ENCODE measurements at regions not wholly inside any gene's neighbourhood (a gene's known extent, or its start where the extent isn't known, plus 50 kb on each side); places are given as distances from the start of the nearest gene placed in this dataset.

DNA sequence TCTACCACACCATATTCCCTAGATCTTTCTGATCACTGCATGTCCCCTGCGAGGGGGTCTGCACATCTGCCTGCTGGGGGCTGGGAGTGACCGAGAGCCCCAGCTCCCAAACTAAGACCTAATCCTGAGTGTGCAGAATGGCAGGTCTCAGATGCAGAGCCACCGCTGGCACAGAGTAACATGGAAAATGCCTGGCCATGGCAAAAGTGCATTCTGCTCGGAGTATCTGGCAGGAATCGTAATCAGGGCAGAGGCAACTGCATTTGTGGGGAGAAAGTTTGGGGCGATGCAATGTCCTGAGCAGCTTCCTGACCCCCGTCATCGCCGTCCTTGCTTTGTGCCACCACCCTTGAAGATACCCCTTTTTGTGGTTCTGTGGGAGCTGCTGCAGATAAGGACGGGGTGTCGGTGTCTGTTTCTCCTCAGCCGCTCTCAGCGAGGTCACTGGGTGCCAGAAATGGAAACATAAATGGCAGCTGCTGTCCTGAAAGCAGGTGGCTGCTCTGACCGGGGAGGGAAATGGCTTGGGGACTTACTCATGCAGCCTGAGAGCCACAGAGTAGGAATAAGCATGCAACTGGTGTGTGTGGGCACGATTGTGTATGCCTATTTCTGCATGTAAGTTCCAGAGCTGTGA is 157.9 kb downstream of the LY86 start:
- no peak for TF ChIP-seq CTCF (conservative IDR thresholded peaks at IDR 0.05)
- no peak overlapping the region for H2BK5ac ChIP-seq (ENCODE audit: insufficient read length, low read length)
- H3K36me3 Mint-ChIP-seq (ENCODE audit: insufficient read depth in 1 of 3, low read depth in 3 of 3): no peaks in the 10 kb centered on the region
- no peak for DNase-seq
- 0 out of 2 replicates have a peak, but pooled peaks cover 2% of the 10 kb centered on the region for H3K4me1 ChIP-seq (ENCODE audit: insufficient read depth, low read length)
- no peak overlapping the region for H4K5ac ChIP-seq (ENCODE audit: insufficient read length, low read depth, low read length)
- H3K4me2 ChIP-seq (ENCODE audit: insufficient read depth, insufficient read length, low read length): no peak overlapping the region
- H3K9ac ChIP-seq (ENCODE audit: extremely low read depth, insufficient read length, low read length): no peak overlapping the region
- H2AFZ ChIP-seq (ENCODE audit: low read length): no peak overlapping the region
- no peak overlapping the region for H3T11ph ChIP-seq (ENCODE audit: low read length)
- no peak overlapping the region for H2AK5ac ChIP-seq (ENCODE audit: insufficient read length, low read length)
- H3K18ac ChIP-seq (ENCODE audit: insufficient read length, low read depth, low read length): no peak overlapping the region
- H2BK12ac ChIP-seq (ENCODE audit: insufficient read length, low read depth, low read length): no peak overlapping the region
- H3K27ac ChIP-seq (ENCODE audit: insufficient read length, low read depth, low read length): no peak overlapping the region
- H4K8ac ChIP-seq (replicated peaks; ENCODE audit: insufficient read length, low read depth, low read length): no peak overlapping the region
- H3K14ac ChIP-seq (ENCODE audit: insufficient read depth, low read length): no peak overlapping the region; the same call in 1 of the 2 replicates
- H3K4me1 Mint-ChIP-seq: peaks cover 27 to 31% of the 10 kb centered on the region in 2 experiments
- no peaks in the 10 kb centered on the region for H3K27me3 ChIP-seq (ENCODE audit: insufficient read depth, low read length)
- no peak overlapping the region for H2BK20ac ChIP-seq (ENCODE audit: low read depth, low read length, poor library complexity, severe bottlenecking)
- WGBS (ENCODE audit: extremely low coverage, insufficient read length, low lambda C conversion rate): no CpG with 5 or more reads among the region's 15 CpGs
- no peak overlapping the region for H3K23ac ChIP-seq (ENCODE audit: insufficient read length, low read depth, low read length)
- H3K56ac ChIP-seq (ENCODE audit: insufficient read length, low read depth, low read length): no peak overlapping the region
- no peak overlapping the region for H2BK15ac ChIP-seq (ENCODE audit: low read depth, low read length)
- no peaks in the 10 kb centered on the region for H3K79me2 ChIP-seq (ENCODE audit: insufficient read depth, low read length)
- no peak overlapping the region for H3K4me3 Mint-ChIP-seq
- no peak overlapping the region for H4K91ac ChIP-seq (ENCODE audit: insufficient read length, low read depth, low read length)
- H3K23me2 ChIP-seq (ENCODE audit: insufficient read length, low read depth, low read length, poor library complexity, severe bottlenecking): no peaks in the 10 kb centered on the region
- H3K9me3 ChIP-seq (ENCODE audit: control insufficient read depth, low read depth, low read length): no peaks in the 10 kb centered on the region
- no peaks in the 10 kb centered on the region for H3K79me1 ChIP-seq (ENCODE audit: insufficient read depth, low read depth, low read length, poor library complexity, severe bottlenecking)
- H3K27me3 Mint-ChIP-seq (ENCODE audit: low read depth): peaks cover 2% of the 10 kb centered on the region
- no peak overlapping the region for H3K4ac ChIP-seq (ENCODE audit: low read depth, low read length)
- H3K9me3 Mint-ChIP-seq: peaks cover 2 to 7% of the 10 kb centered on the region in 2 experiments; a peak in 3 of 5 replicates
- peaks cover 2% of the 10 kb centered on the region for H4K20me1 ChIP-seq (ENCODE audit: control insufficient read depth, insufficient read depth, insufficient read length)
- H2BK120ac ChIP-seq (ENCODE audit: low read depth, low read length, poor library complexity, severe bottlenecking): no peak overlapping the region
- H3K27ac Mint-ChIP-seq: no peak overlapping the region
